ENCODE measurements at regions not wholly inside any gene's neighbourhood (a gene's known extent, or its start where the extent isn't known, plus 50 kb on each side); places are given as distances from the start of the nearest gene placed in this dataset.
"Not testable (repeated sequence)": the region's sequence is repeated elsewhere in the genome, so short reads cannot be mapped to it uniquely, and the experiment has no call there.

DNA sequence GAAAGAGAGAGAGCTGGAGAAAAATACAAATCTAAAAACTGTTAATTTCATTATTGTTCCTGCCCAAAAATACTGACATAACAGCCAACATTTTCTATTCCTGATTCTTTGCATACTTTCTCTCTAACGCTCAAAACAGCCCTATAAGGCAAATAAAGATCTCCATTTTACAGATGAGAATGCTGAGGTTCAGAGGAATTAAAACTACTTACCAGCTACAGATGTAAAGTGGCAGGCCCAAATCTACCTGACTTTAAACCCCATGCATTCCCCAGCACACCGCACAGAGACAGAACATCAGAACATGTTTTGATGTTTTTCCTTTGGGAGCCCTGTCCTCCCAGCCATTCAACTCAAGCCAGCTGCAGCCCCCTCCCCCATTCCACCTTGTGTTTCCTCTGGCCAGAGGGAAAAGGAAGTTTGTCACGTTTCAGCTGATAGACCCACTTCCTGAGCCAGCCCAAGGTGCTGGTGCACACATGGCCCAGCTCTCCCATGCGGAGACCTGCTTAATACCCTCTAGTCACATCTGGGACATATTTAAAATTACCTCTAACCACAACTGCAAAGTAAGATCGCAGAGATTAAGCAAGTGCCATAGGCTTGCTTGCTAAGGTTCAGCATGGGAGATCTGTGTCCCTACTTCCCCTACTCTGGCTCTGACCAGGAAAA is 133.1 kb upstream of the NFIA start:
- no peaks in the 10 kb centered on the region for H3K9me3 ChIP-seq (ENCODE audit: control insufficient read depth, low read length)
- H3K4me3 ChIP-seq (ENCODE audit: extremely low read depth, insufficient read depth, low read length, poor library complexity, severe bottlenecking): no peak overlapping the region
- WGBS, 2 experiments (ENCODE audit: insufficient coverage in 2 of 2): 83 to 90% methylated on average over 2 to 4 of the region's 5 CpGs
- H3K4me1 ChIP-seq (ENCODE audit: control insufficient read depth, insufficient read depth, low read length, poor library complexity, severe bottlenecking): peaks cover 8% of the 10 kb centered on the region
- H3K36me3 ChIP-seq (ENCODE audit: control insufficient read depth, insufficient read depth, low read length): no peaks in the 10 kb centered on the region
- no peak overlapping the region for H3K27ac ChIP-seq (ENCODE audit: low read depth, low read length, severe bottlenecking)

DNA sequence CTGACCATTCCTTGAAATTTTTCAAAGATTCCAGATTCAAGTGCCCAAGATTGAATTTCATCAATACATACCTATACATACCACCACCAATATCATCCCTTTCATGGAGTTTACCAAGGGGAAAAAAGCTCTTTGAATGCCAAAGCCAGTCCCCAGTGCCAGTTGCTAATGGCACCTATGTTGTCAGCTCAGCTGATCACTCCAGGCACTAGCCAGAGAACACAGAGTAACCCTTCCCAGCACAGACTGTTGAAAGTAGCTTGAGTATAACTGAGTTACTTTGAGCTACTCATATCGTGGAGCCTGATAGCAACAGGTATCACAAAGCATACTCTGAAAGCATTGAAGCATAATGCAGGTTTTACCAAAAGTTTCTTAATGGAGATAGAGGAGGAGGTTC is 133.9 kb upstream of the NFIA start:
- WGBS, 2 experiments (ENCODE audit: insufficient coverage in 2 of 2): no CpG with 5 or more reads among the region's 1 CpG
- H3K36me3 ChIP-seq (ENCODE audit: control insufficient read depth, insufficient read depth, low read length): no peaks in the 10 kb centered on the region
- no peaks in the 10 kb centered on the region for H3K9me3 ChIP-seq (ENCODE audit: control insufficient read depth, low read length)
- H3K4me1 ChIP-seq (ENCODE audit: control insufficient read depth, insufficient read depth, low read length, poor library complexity, severe bottlenecking): peaks cover 9% of the 10 kb centered on the region
- H3K4me3 ChIP-seq (ENCODE audit: extremely low read depth, insufficient read depth, low read length, poor library complexity, severe bottlenecking): no peak overlapping the region
- H3K27ac ChIP-seq (ENCODE audit: low read depth, low read length, severe bottlenecking): no peak overlapping the region

DNA sequence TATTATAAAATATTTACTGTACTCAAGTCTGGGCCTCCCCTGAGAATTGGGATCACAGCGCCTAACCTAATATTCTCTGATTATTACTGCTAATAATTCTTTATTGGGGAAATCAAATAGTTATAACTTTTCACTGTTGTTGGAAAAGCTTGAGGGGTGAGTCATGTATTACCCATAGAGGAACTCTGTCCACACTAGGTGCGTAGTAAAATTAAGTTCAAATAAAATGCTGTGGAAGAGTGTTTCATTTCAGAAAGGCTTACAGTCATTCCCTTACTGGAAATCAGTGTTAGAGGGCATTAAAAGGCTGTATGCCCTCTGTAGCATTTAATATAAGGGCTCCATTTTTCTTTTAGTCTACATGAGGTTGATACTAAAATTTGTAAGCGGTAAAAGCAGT is 135.0 kb upstream of the NFIA start:
- Histone ChIP-seq H3K36me3 (ENCODE audit: control insufficient read depth, insufficient read depth, low read length) (no peaks in the 10 kb centered on the region), H3K27ac (ENCODE audit: low read depth, low read length, severe bottlenecking) (no peak overlapping the region), H3K9me3 (ENCODE audit: control insufficient read depth, low read length) (no peaks in the 10 kb centered on the region), H3K4me1 (ENCODE audit: control insufficient read depth, insufficient read depth, low read length, poor library complexity, severe bottlenecking) (peaks cover 20% of the 10 kb centered on the region), H3K4me3 (ENCODE audit: extremely low read depth, insufficient read depth, low read length, poor library complexity, severe bottlenecking) (no peak overlapping the region)
- WGBS, 2 experiments (ENCODE audit: insufficient coverage in 2 of 2): 100% methylated on average over 1 of the region's 3 CpGs

DNA sequence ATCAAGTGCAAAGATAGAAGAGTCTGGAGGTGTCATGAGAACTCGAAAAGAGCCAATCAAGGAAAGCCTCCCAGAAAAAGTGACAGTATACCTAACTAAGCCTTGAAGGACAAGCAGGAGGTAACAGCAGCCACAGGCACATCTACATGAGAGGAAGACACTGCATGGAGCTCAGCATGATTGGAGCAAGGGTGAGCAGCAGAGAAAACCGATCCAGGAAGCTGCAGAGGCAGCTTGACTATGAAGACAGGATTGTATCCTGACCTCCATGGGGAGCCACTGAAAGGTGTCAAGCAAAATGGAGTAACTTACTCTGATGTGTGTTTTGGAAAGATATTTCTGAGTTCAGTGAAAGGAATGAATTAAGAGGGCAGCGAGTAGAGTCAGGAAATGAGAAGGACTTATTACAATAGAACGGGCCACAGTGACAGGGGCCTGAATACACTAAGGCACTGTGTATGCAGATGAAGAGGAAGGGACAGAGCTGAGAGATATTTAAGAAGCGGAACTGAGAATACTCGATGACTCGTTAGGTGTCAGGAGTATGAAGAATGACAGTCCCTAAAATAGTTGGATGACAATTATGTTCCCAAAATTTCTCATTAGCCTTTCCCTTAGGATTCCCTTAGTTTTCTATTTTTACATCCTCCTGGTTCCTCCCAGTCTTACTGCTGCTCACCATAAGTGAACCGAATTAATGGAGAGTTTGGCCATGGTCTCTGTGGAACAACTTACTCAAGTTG is 139.3 kb upstream of the NFIA start:
- Histone ChIP-seq H3K4me3 (ENCODE audit: extremely low read depth, insufficient read depth, low read length, poor library complexity, severe bottlenecking) (no peak overlapping the region), H3K27ac (ENCODE audit: low read depth, low read length, severe bottlenecking) (peak overlapping the region; percentile 7), H3K36me3 (ENCODE audit: control insufficient read depth, insufficient read depth, low read length) (no peaks in the 10 kb centered on the region), H3K9me3 (ENCODE audit: control insufficient read depth, low read length) (no peaks in the 10 kb centered on the region), H3K4me1 (ENCODE audit: control insufficient read depth, insufficient read depth, low read length, poor library complexity, severe bottlenecking) (peaks cover 25% of the 10 kb centered on the region)
- 26 to 54% methylated on average over 4 of the region's 8 CpGs for WGBS, 2 experiments (ENCODE audit: insufficient coverage in 2 of 2)

DNA sequence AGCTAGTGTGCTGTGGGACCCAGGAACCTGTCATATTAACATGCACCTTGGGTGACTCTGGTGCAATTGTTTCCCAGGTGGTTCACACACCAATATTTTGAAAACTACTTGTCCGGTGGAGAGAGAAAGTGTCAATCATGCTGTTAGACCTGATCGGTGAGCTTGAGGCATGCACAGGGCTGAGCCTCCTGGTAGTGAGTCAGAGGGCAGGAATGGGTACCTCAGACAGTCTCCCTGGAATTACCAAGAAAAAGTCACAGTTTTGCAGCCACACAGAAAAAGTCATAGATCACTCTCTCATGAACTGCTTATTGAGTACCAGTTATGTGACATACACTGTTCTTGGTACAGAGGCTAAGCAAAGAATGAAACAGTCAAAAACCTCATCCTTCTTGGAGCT is 140.1 kb upstream of the NFIA start:
- Histone ChIP-seq H3K9me3 (ENCODE audit: control insufficient read depth, low read length) (no peaks in the 10 kb centered on the region), H3K4me3 (ENCODE audit: extremely low read depth, insufficient read depth, low read length, poor library complexity, severe bottlenecking) (no peak overlapping the region), H3K36me3 (ENCODE audit: control insufficient read depth, insufficient read depth, low read length) (no peaks in the 10 kb centered on the region), H3K27ac (ENCODE audit: low read depth, low read length, severe bottlenecking) (no peak overlapping the region), H3K4me1 (ENCODE audit: control insufficient read depth, insufficient read depth, low read length, poor library complexity, severe bottlenecking) (peaks cover 28% of the 10 kb centered on the region)
- WGBS, 2 experiments (ENCODE audit: insufficient coverage in 2 of 2): 50 to 69% methylated on average over 1 to 2 of the region's 2 CpGs

DNA sequence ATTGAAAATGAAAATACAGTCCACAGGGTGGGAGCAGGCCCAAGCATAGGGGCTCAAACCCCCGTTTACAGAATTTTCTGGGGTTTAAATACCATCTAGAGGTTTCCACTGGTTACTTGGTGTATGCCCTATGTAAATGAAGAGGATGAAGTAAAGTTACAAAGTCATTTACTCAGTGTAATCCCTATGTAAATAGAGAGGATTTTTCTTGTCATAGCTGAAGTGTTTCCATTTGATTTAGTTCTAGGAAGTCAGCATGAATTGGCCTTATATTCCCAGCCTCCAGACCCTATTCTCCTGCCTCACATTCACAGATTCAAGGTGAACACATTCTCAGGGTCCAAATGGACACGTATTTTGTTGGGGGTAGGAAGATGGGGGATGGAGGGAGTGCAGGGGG is 141.7 kb upstream of the NFIA start:
- not testable (repeated sequence) for H3K4me3 ChIP-seq (ENCODE audit: extremely low read depth, insufficient read depth, low read length, poor library complexity, severe bottlenecking); H3K36me3 ChIP-seq (ENCODE audit: control insufficient read depth, insufficient read depth, low read length); H3K9me3 ChIP-seq (ENCODE audit: control insufficient read depth, low read length); H3K27ac ChIP-seq (ENCODE audit: low read depth, low read length, severe bottlenecking)
- H3K4me1 ChIP-seq (ENCODE audit: control insufficient read depth, insufficient read depth, low read length, poor library complexity, severe bottlenecking): peaks cover 28% of the 10 kb centered on the region
- 71 to 88% methylated on average over 1 of the region's 2 CpGs for WGBS, 2 experiments (ENCODE audit: insufficient coverage in 2 of 2)

DNA sequence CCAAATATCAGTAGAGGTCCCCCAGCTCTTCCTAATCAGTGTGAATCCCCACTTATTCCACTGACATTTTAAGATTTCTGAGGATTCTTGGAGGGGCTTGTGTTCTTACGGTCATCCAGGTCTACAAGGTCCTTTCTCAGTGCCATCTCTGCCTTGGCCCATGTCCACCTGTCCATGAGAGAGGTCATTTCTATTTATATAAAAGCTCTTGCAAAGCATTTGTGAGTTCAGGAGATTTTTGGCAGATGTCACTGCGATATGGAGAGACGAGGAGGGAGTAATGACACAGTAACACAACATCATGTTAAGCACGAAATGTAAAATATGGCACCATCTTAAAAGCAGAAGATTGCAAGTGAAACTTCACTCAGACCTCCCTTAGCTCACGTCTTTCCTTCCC is 144.6 kb upstream of the NFIA start:
- H3K27ac ChIP-seq (ENCODE audit: low read depth, low read length, severe bottlenecking): no peak overlapping the region
- H3K4me1 ChIP-seq (ENCODE audit: control insufficient read depth, insufficient read depth, low read length, poor library complexity, severe bottlenecking): peaks cover 19% of the 10 kb centered on the region
- H3K4me3 ChIP-seq (ENCODE audit: extremely low read depth, insufficient read depth, low read length, poor library complexity, severe bottlenecking): no peak overlapping the region
- H3K9me3 ChIP-seq (ENCODE audit: control insufficient read depth, low read length): no peaks in the 10 kb centered on the region
- no peaks in the 10 kb centered on the region for H3K36me3 ChIP-seq (ENCODE audit: control insufficient read depth, insufficient read depth, low read length)
- WGBS, 2 experiments (ENCODE audit: insufficient coverage in 2 of 2): 100% methylated on average over 1 of the region's 5 CpGs

DNA sequence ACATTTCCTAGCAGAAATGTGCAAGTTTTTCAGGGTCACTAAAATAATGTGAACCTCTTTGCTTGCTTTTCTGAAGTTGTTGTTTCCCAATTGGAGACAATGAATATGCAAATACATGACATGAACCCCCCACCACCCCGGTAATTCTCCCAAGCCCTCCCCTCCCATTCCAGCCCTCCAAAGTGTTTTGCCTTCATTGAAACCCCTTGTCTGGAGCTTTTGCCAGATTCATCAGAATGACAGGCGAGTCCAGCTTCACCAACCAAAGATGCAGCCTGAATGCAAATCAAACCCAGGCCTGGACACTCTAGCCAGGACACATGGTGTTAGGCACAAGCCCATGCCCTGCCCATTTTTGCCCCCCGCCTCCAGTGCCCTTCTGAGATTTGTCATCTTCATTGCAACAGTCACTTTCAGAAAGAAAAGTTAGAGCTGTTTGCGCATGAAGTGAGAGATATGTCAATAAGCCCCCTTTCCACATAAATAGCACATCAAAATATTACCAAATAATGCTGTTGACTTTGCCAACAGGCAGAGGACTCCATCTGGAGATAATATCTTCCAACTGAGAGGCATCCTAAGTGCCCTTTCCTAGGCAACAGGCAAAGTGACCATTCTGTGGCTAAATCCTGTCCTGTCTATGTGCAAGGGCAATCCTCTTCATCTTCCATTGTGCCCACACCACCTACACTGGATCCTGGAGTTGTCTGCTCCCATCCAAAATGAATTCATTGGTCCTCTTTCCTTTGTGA is 145.6 kb upstream of the NFIA start:
- H3K4me1 ChIP-seq (ENCODE audit: control insufficient read depth, insufficient read depth, low read length, poor library complexity, severe bottlenecking): peaks cover 14% of the 10 kb centered on the region
- no peak overlapping the region for H3K27ac ChIP-seq (ENCODE audit: low read depth, low read length, severe bottlenecking)
- H3K36me3 ChIP-seq (ENCODE audit: control insufficient read depth, insufficient read depth, low read length): no peaks in the 10 kb centered on the region
- H3K4me3 ChIP-seq (ENCODE audit: extremely low read depth, insufficient read depth, low read length, poor library complexity, severe bottlenecking): no peak overlapping the region
- H3K9me3 ChIP-seq (ENCODE audit: control insufficient read depth, low read length): no peaks in the 10 kb centered on the region
- WGBS, 2 experiments (ENCODE audit: insufficient coverage in 2 of 2): 91 to 94% methylated on average over 3 of the region's 4 CpGs

DNA sequence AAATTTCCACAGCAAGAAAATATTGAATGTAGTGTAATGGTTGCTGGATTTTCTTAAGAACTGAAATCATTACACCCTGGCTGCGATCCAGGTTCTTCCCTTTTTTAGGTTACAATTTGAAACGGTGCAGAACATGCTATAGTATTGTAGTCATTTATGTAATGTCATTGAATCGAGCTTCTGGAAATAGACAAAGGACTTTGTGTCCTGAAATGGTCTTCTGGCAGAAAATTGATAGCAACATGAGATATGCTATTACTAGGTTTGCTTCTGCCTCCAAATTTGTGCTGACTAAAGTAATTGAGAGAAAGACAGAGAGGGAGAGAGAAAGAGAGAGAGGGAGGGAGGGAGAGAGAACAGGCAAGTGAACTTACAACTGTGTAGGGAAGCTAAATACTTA is 146.2 kb upstream of the NFIA start:
- no peaks in the 10 kb centered on the region for H3K9me3 ChIP-seq (ENCODE audit: control insufficient read depth, low read length)
- 84 to 100% methylated on average over 1 to 3 of the region's 3 CpGs for WGBS, 2 experiments (ENCODE audit: insufficient coverage in 2 of 2)
- no peak overlapping the region for H3K27ac ChIP-seq (ENCODE audit: low read depth, low read length, severe bottlenecking)

DNA sequence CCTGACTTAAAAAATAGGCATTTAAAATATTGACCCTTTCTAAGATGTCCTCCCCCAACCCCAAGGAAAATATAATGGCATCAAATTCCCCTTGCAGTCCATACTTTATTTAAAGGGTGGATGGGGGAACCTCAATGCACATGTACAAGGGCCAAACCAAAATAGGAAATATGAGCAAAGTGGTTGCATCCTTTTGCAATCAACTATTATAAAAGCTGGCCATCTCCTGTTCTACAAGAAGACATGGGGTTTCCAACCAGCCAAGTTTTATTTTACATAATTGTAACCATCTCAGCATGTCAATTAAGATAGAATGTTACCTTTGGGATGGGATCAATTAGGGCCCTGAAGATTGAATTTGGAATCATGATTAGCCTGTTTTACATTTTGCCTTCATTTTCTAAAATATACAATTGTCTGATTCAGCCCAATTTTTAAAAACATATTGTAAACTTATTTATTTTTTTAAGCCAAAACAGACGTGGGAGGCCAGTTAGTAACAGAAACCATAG is 146.7 kb upstream of the NFIA start:
- Histone ChIP-seq H3K4me3 (ENCODE audit: extremely low read depth, insufficient read depth, low read length, poor library complexity, severe bottlenecking) (no peak overlapping the region), H3K4me1 (ENCODE audit: control insufficient read depth, insufficient read depth, low read length, poor library complexity, severe bottlenecking) (peaks cover 5% of the 10 kb centered on the region), H3K9me3 (ENCODE audit: control insufficient read depth, low read length) (no peaks in the 10 kb centered on the region), H3K36me3 (ENCODE audit: control insufficient read depth, insufficient read depth, low read length) (no peaks in the 10 kb centered on the region), H3K27ac (ENCODE audit: low read depth, low read length, severe bottlenecking) (no peak overlapping the region)
- WGBS, 2 experiments (ENCODE audit: insufficient coverage in 2 of 2): 60% methylated on average over 1 of the region's 1 CpG; no CpG with 5 or more reads in 1 of the 2 experiments

More for the DNA sequence above, 146.2 kb upstream of the NFIA start:
- Histone ChIP-seq H3K4me3 (ENCODE audit: extremely low read depth, insufficient read depth, low read length, poor library complexity, severe bottlenecking) (no peak overlapping the region), H3K36me3 (ENCODE audit: control insufficient read depth, insufficient read depth, low read length) (no peaks in the 10 kb centered on the region), H3K4me1 (ENCODE audit: control insufficient read depth, insufficient read depth, low read length, poor library complexity, severe bottlenecking) (peaks cover 8% of the 10 kb centered on the region)

Measured in mesodermal cell (in vitro differentiated cells).